HFF-Myc (cell line): ENCODE measurements at regions not wholly inside any gene's neighbourhood (a gene's known extent, or its start where the extent isn't known, plus 50 kb on each side); places are given as distances from the start of the nearest gene placed in this dataset.

Experiments used
- DNase-seq: peaks from one replicate; pipeline ENCODE4 v3.0.0-alpha.2; 2011; ENCODE audit warnings: low read depth; ENCODE audit errors: extremely low read depth
- H3K4me3 ChIP-seq: replicated peaks from 2 replicates; pipeline ENCODE4 v1.5.1; 2011; ENCODE audit warnings: low read depth, mild to moderate bottlenecking, control low read depth, low read length
- CTCF ChIP-seq: IDR thresholded peaks from 2 replicates; pipeline ENCODE4 v1.5.1; 2012; ENCODE audit warnings: mild to moderate bottlenecking, low read depth, low read length, control low read depth; ENCODE audit errors: missing control alignments

DNA sequence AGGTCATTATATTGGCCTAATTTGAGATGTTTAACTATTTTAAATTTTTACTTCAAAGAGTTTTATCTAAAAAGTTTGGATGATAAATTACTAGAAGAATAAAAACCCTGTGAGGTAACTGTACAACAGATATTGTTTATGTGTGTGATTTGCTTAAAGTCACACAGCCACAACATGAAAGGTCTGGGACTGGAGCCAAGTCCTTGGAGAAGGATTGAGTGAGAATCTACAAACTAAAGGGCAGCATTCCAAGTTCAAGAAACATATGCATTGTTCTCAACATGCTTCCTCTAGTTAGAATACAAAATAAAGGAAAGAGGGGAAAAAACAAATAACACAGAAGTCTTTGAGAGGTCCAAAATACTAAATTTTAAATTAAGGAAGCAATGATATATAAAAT, 131.5 kb upstream of the MON1B start:
- DNase-seq, result no peak
- no peak for TF ChIP-seq CTCF

GRCh38 chr16:77060614-77061013, 130.4 kb upstream of the MON1B start:
- TF ChIP-seq CTCF, result no peak
- DNase-seq, result no peak
- H3K4me3 ChIP-seq, result no peak overlapping the region

More for the DNA sequence above, 131.5 kb upstream of the MON1B start:
- no peak overlapping the region for H3K4me3 ChIP-seq

DNA sequence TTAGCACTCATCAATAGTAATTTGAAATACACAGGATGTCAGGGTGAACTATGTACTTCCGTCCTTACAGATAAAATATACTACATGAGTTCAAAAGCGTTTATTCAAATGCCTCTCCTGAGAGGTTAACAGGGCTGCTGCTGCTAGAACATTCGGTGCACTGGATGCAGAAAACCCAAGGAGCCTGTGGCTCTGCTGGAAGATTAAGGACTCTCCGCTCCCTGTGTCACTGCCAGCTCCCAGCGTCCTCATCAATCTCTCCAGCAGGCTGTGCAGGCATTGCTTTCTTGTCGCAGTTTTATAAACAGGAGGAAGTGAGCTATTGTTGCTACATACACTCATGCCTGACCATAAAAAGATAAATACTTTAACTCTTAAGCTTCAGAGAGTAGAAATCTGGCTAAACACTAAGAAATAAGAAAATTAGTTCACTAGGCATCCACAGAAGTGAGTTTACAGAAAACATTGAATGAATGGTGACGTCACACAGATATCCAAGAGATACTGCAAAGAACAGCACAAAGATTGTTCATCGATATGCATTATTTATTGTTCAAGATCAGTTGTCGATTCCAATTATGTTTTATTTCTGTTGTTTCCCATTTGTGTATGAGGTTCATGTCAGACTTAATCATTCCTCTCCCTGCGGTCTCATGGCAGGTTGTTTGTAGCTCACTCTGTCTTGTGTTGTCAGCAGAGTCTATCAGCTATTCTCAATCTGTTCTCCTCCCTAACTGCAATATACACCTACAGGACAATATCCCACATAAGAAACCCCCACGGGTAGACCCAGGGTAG, 127.9 kb upstream of the MON1B start:
- no peak overlapping the region for H3K4me3 ChIP-seq
- no peak for TF ChIP-seq CTCF
- DNase-seq, result no peak

DNA sequence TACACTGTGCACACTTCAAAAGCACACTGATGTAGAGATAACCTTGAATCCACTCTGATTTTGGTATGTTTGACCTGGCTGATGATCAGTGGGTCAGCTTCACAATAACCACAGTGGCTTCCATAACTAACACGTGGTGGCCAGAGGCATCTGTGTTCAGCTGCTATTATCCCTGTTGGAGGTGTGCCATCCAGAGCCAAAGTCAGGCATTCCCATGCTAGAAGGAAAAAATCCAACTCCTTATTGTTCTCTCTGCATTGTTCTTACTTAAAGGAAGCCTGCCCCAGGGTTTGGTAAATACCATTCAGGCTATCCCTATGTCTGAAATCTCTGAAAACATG, 127.3 kb upstream of the MON1B start:
- no peak for TF ChIP-seq CTCF
- DNase-seq, result no peak
- no peak overlapping the region for H3K4me3 ChIP-seq

DNA sequence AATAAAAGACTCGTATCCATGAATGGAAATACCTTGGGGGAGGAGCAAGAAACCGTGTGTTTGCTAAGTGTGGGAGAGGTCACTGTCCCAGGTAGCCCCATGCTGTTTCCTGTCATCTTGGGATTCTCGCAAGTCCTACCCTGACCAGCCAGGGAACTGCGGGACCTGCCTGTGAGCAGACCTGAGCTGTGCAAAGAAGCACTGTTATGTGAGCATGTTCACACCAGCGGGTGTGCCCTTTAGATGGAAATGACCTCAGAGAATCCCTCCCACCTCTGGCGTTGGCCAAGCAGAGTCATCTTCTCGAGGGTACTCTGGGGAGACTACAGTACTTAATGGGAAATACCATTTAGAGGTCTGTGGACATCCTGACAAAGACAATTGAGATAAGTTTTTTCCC, 127.0 kb upstream of the MON1B start:
- H3K4me3 ChIP-seq, result no peak overlapping the region
- DNase-seq, result no peak
- TF ChIP-seq CTCF, result no peak

DNA sequence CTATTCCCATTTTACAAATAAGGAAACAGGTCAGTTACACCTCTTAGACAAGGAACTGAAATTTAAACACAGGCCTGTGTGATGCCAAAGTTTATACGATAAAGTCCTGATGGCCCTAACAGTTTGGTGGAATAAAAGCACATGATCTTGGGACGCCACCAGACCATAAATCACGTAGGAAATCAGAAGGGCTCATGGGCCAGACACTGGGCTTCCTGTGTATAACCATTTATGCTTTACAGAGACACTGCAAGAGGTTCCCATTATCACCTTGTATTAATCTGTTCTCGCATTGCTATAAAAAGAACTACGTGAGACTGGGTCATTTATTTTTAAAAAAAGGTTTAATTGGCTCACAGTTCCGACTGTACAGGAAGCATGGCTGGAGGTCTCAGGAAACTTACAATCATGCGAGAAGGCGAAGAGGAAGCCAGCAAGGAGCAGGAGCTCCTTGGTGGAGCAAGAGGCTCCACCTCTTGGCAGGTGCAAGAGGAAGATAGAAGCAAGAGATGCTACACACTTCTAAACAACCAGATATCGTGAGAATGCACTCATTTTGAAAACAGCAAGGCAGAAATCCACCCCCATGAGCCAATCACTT, 124.0 kb upstream of the MON1B start:
- no peak overlapping the region for H3K4me3 ChIP-seq
- TF ChIP-seq CTCF, result no peak
- no peak for DNase-seq
